Astrocyte (in vitro differentiated cells and primary cell): ENCODE measurements at regions not wholly inside any gene's neighbourhood (a gene's known extent, or its start where the extent isn't known, plus 50 kb on each side); places are given as distances from the start of the nearest gene placed in this dataset.

Source experiments
- DNase-seq: peaks from one replicate; pipeline ENCODE4 v3.0.0-alpha.2; 2010; ENCODE audit warnings: low read depth
- FAIRE-seq: peaks from 2 replicates; lab custom pipeline; 2011; peaks lifted over from hg19 to GRCh38; lab: Jason Lieb, UNC
- H2AFZ ChIP-seq: 2 replicates; pipeline ENCODE4 v1.6.0; 2012; ENCODE audit warnings: low read depth, low read length, inconsistent platforms
- H3K27ac ChIP-seq: 2 replicates; pipeline ENCODE4 v1.5.1; 2011; ENCODE audit warnings: low read depth, low read length, inconsistent platforms
- H3K27me3 ChIP-seq: 2 replicates; pipeline ENCODE4 v1.6.0; 2011; ENCODE audit warnings: low read length, inconsistent platforms; ENCODE audit not compliant: insufficient read depth
- H3K36me3 ChIP-seq: 2 replicates; pipeline ENCODE4 v1.5.1; 2011; ENCODE audit warnings: low read length, inconsistent platforms; ENCODE audit not compliant: insufficient read depth
- H3K4me1 ChIP-seq: 2 replicates; pipeline ENCODE4 v1.5.1; 2011; ENCODE audit warnings: low read length, inconsistent platforms; ENCODE audit not compliant: insufficient read depth
- H3K4me2 ChIP-seq: 2 replicates; pipeline ENCODE4 v1.6.0; 2012; ENCODE audit warnings: low read length, inconsistent platforms
- H3K4me3 ChIP-seq: 2 replicates; pipeline ENCODE4 v1.5.1; 2011; ENCODE audit warnings: low read depth, mild to moderate bottlenecking, low read length, inconsistent platforms; ENCODE audit not compliant: insufficient read depth
- H3K79me2 ChIP-seq: 2 replicates; pipeline ENCODE4 v1.6.0; 2012; ENCODE audit warnings: mild to moderate bottlenecking, low read length, inconsistent platforms; ENCODE audit not compliant: insufficient read depth
- H3K9ac ChIP-seq: 2 replicates; pipeline ENCODE4 v1.6.0; 2012; ENCODE audit warnings: mild to moderate bottlenecking, low read length, inconsistent platforms
- H3K9me3 ChIP-seq: 2 replicates; pipeline ENCODE4 v1.5.1; 2012; ENCODE audit warnings: low read depth, mild to moderate bottlenecking, low read length, inconsistent platforms; ENCODE audit not compliant: insufficient read depth
- H4K20me1 ChIP-seq: 2 replicates; pipeline ENCODE4 v1.6.0; 2012; ENCODE audit warnings: low read length, inconsistent platforms; ENCODE audit not compliant: insufficient read depth
- H3K27ac Mint-ChIP-seq: one replicate; pipeline ENCODE4 v1.8.0; 2021; ENCODE audit warnings: mild to moderate bottlenecking, mixed read lengths; ENCODE audit not compliant: unreplicated experiment
- H3K27me3 Mint-ChIP-seq: one replicate; pipeline ENCODE4 v1.8.0; 2021; ENCODE audit warnings: low read depth, mixed read lengths; ENCODE audit not compliant: unreplicated experiment
- H3K36me3 Mint-ChIP-seq: one replicate; pipeline ENCODE4 v1.8.0; 2021; ENCODE audit warnings: low read depth, mixed read lengths; ENCODE audit not compliant: unreplicated experiment
- H3K4me1 Mint-ChIP-seq: one replicate; pipeline ENCODE4 v1.8.0; 2021; ENCODE audit warnings: low read depth, mixed read lengths; ENCODE audit not compliant: unreplicated experiment
- H3K4me3 Mint-ChIP-seq: one replicate; pipeline ENCODE4 v1.8.0; 2021; ENCODE audit warnings: mild to moderate bottlenecking, moderate library complexity, mixed read lengths; ENCODE audit not compliant: unreplicated experiment
- H3K9me3 Mint-ChIP-seq: one replicate; pipeline ENCODE4 v1.8.0; 2021; ENCODE audit warnings: mild to moderate bottlenecking, mixed read lengths; ENCODE audit not compliant: unreplicated experiment
- EZH2 ChIP-seq: IDR thresholded peaks from 2 replicates; pipeline ENCODE4 v1.6.1; 2012; ENCODE audit warnings: mild to moderate bottlenecking, low read length, inconsistent platforms; ENCODE audit not compliant: insufficient read depth
- TF ChIP-seq, protein P1 (sequence below): IDR thresholded peaks from 2 replicates; pipeline ENCODE4 v1.5.1; 2011; ENCODE audit warnings: low read depth, mild to moderate bottlenecking, inconsistent platforms, low read length, moderate library complexity; ENCODE audit not compliant: insufficient read depth

DNA sequence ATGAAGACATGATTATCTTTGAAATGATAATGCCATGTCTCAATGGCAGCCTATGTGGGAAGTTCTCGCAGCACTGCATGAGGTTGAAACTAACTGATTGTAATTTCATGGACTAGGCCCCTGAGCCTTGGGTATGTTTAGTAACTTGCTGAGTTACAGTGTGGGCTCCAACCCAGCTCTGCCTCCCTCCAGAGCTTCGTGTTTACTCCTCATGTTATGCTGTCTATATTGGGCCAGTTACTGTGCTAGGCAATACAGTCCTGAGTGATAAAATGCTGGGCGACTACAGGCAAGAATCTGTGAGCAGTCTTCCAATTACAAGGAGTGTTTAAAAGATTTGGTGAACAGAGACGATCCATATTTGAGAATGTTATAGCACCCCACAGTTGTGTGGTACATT is 530.1 kb upstream of the CDH2 start:
- DNase-seq: no peak
- no peak overlapping the region for H3K9ac ChIP-seq
- H3K4me1 ChIP-seq: no peaks in the 10 kb centered on the region
- no peak overlapping the region for H2AFZ ChIP-seq
- Mint-ChIP-seq H3K36me3 (no peaks in the 10 kb centered on the region), H3K27me3 (no peaks in the 10 kb centered on the region), H3K4me1 (no peaks in the 10 kb centered on the region), H3K9me3 (no peaks in the 10 kb centered on the region), H3K27ac (no peak overlapping the region), H3K4me3 (no peak overlapping the region)
- no peak overlapping the region for H3K4me2 ChIP-seq
- H3K36me3 ChIP-seq: no peaks in the 10 kb centered on the region
- H4K20me1 ChIP-seq: no peaks in the 10 kb centered on the region
- no peaks in the 10 kb centered on the region for H3K9me3 ChIP-seq
- no peaks in the 10 kb centered on the region for H3K79me2 ChIP-seq
- H3K4me3 ChIP-seq: no peak overlapping the region
- no peak for FAIRE-seq
- H3K27me3 ChIP-seq: no peaks in the 10 kb centered on the region
- H3K27ac ChIP-seq: no peak overlapping the region
- TF ChIP-seq EZH2: no peak
- TF ChIP-seq, protein P1, sequence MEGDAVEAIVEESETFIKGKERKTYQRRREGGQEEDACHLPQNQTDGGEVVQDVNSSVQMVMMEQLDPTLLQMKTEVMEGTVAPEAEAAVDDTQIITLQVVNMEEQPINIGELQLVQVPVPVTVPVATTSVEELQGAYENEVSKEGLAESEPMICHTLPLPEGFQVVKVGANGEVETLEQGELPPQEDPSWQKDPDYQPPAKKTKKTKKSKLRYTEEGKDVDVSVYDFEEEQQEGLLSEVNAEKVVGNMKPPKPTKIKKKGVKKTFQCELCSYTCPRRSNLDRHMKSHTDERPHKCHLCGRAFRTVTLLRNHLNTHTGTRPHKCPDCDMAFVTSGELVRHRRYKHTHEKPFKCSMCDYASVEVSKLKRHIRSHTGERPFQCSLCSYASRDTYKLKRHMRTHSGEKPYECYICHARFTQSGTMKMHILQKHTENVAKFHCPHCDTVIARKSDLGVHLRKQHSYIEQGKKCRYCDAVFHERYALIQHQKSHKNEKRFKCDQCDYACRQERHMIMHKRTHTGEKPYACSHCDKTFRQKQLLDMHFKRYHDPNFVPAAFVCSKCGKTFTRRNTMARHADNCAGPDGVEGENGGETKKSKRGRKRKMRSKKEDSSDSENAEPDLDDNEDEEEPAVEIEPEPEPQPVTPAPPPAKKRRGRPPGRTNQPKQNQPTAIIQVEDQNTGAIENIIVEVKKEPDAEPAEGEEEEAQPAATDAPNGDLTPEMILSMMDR: no peak

- Histone ChIP-seq H3K9ac (no peak overlapping the region), H3K27me3 (no peaks in the 10 kb centered on the region), H3K36me3 (no peaks in the 10 kb centered on the region), H3K9me3 (no peaks in the 10 kb centered on the region), H3K27ac (no peak overlapping the region), H4K20me1 (no peaks in the 10 kb centered on the region), H3K4me1 (no peaks in the 10 kb centered on the region), H3K4me2 (no peak overlapping the region), H2AFZ (no peak overlapping the region), H3K4me3 (no peak overlapping the region), H3K79me2 (no peaks in the 10 kb centered on the region)
- H3K27ac Mint-ChIP-seq: no peak overlapping the region
- FAIRE-seq: no peak
- H3K4me3 Mint-ChIP-seq: no peak overlapping the region
- no peaks in the 10 kb centered on the region for H3K27me3 Mint-ChIP-seq
- no peaks in the 10 kb centered on the region for H3K4me1 Mint-ChIP-seq
- no peak for DNase-seq
- TF ChIP-seq, protein P1: no peak
- TF ChIP-seq EZH2: no peak
- H3K36me3 Mint-ChIP-seq: no peaks in the 10 kb centered on the region
- H3K9me3 Mint-ChIP-seq: no peaks in the 10 kb centered on the region
Observed at GRCh38 chr18:28706397-28706796, 529.5 kb upstream of the CDH2 start.

- H2AFZ ChIP-seq: no peak overlapping the region
- TF ChIP-seq EZH2: no peak
- TF ChIP-seq, protein P1: no peak
- Mint-ChIP-seq H3K27me3 (no peaks in the 10 kb centered on the region), H3K27ac (no peak overlapping the region), H3K4me3 (no peak overlapping the region), H3K4me1 (no peaks in the 10 kb centered on the region), H3K9me3 (no peaks in the 10 kb centered on the region), H3K36me3 (no peaks in the 10 kb centered on the region)
- no peaks in the 10 kb centered on the region for H3K9me3 ChIP-seq
- no peak for FAIRE-seq
- no peaks in the 10 kb centered on the region for H3K36me3 ChIP-seq
- no peaks in the 10 kb centered on the region for H4K20me1 ChIP-seq
- no peak overlapping the region for H3K27ac ChIP-seq
- H3K27me3 ChIP-seq: no peaks in the 10 kb centered on the region
- no peak overlapping the region for H3K4me2 ChIP-seq
- no peaks in the 10 kb centered on the region for H3K79me2 ChIP-seq
- H3K9ac ChIP-seq: no peak overlapping the region
- no peaks in the 10 kb centered on the region for H3K4me1 ChIP-seq
- no peak overlapping the region for H3K4me3 ChIP-seq
- no peak for DNase-seq
Observed at GRCh38 chr18:28705482-28705881, 528.6 kb upstream of the CDH2 start.
